ENCODE measurements at regions not wholly inside any gene's neighbourhood (a gene's known extent, or its start where the extent isn't known, plus 50 kb on each side); places are given as distances from the start of the nearest gene placed in this dataset.

DNA sequence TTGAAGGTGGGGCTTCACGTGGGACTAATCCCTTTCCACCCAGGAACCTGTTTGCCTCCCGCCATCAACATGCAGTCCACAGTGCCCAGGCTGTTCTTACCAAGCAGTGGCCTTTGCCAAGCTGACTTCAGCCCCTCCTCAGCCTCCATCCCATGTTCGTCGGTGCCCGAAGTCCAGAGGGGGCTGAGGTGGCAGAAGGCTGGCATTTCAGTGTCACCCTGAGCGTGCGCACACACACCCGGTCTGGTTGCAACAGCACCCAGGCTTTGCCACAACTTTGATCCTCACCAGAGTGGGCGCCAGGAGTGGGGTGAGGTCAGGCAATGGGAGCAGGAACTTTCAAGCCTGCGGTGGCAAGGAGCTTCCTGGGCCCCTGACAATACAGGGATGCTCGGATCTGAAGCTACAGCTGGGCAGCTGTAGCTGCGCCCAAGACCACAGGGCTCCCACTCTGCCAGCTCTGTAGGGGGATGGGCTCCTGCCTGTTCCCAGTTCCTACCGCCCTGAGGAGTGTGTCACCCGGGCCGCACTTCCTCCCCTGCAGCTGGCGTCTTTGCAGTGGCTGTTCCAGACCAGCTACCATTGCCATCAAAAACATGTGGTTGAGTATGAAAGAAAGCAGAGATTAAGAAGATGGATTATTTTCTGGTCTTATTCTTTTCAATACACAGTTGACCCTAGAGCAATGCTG, 428.0 kb downstream of the EPHA5 start:
- Histone ChIP-seq H3K18ac (ENCODE audit: low read depth, low read length) (no peak overlapping the region), H3K9ac (ENCODE audit: low read depth, low read length) (no peak overlapping the region), H3K27me3 (ENCODE audit: control insufficient read depth, insufficient read depth, low read length) (no peaks in the 10 kb centered on the region), H3K27ac (ENCODE audit: insufficient read depth, low read length) (no peak overlapping the region), H4K5ac (ENCODE audit: low read depth, low read length) (no peak overlapping the region), H2BK5ac (ENCODE audit: low read depth, low read length, poor library complexity, severe bottlenecking) (no peak overlapping the region), H3K4me2 (ENCODE audit: low read depth, low read length) (no peak overlapping the region), H3K4ac (ENCODE audit: low read depth, low read length) (no peak overlapping the region), H2BK20ac (ENCODE audit: low read depth, low read length) (no peak overlapping the region), H2BK15ac (ENCODE audit: low read depth, low read length) (no peak overlapping the region), H3K56ac (ENCODE audit: extremely low read depth, insufficient read depth, low read length) (no peak overlapping the region), H3K4me1 (ENCODE audit: control insufficient read depth, insufficient read depth, low read length) (no peaks in the 10 kb centered on the region), H3K9me3 (ENCODE audit: control insufficient read depth, insufficient read depth, low read length) (peaks cover 11% of the 10 kb centered on the region), H3K9me1 (ENCODE audit: insufficient read depth, low read length) (no peaks in the 10 kb centered on the region), H3K4me3 (ENCODE audit: insufficient read depth, low read depth, low read length) (no peak overlapping the region), H2BK120ac (ENCODE audit: low read depth, low read length) (no peak overlapping the region), H4K20me1 (ENCODE audit: insufficient read depth, low read length) (no peaks in the 10 kb centered on the region), H3K14ac (replicated peaks; ENCODE audit: low read depth, low read length) (no peak overlapping the region), H2AFZ (replicated peaks; ENCODE audit: low read length, poor library complexity) (no peak overlapping the region), H4K91ac (ENCODE audit: insufficient read depth, low read depth, low read length) (no peak overlapping the region), H4K8ac (ENCODE audit: low read depth in 2 of 2, low read length in 2 of 2) (no peak overlapping the region), H3K36me3 (ENCODE audit: control insufficient read depth, insufficient read depth, low read length) (no peaks in the 10 kb centered on the region), H2AK5ac (ENCODE audit: low read depth, low read length) (no peak overlapping the region), H2AK9ac (replicated peaks; ENCODE audit: low read depth, low read length, poor library complexity) (no peak overlapping the region), H3K79me1 (ENCODE audit: low read depth in 1 of 2, low read length in 2 of 2) (no peaks in the 10 kb centered on the region), H3K23ac (ENCODE audit: low read depth, low read length) (no peak overlapping the region)
- ATAC-seq (ENCODE audit: low read depth) = no peak
- in situ Hi-C loops (cut with MboI; ENCODE audit: low sequenced_read_pairs) (no loop called here), dilution Hi-C loops (cut with HindIII; ENCODE audit: low sequenced_read_pairs, unreplicated experiment) (no loop called here), intact Hi-C loops (cut with micrococcal nuclease) (no loop called here)
- BruUV-seq (replicated peaks) = no TSS peak
- CTCF ChIA-PET = no interaction called here
- DNase-seq = no peak
- TF ChIP-seq CEBPB (IDR thresholded peaks at IDR 0.05; ENCODE audit: low read depth, low read length) = no peak
- TF ChIP-seq SMC3 (IDR thresholded peaks at IDR 0.05; ENCODE audit: low read depth, low read length) = no peak
- no peak for TF ChIP-seq RCOR1 (IDR thresholded peaks at IDR 0.05; ENCODE audit: insufficient replicate concordance, low read length)
- TF ChIP-seq CHD1 (IDR thresholded peaks at IDR 0.05; ENCODE audit: low read depth, low read length) = no peak
- TF ChIP-seq BHLHE40 (IDR thresholded peaks at IDR 0.05; ENCODE audit: low read depth, low read length) = no peak
- TF ChIP-seq, protein P1, sequence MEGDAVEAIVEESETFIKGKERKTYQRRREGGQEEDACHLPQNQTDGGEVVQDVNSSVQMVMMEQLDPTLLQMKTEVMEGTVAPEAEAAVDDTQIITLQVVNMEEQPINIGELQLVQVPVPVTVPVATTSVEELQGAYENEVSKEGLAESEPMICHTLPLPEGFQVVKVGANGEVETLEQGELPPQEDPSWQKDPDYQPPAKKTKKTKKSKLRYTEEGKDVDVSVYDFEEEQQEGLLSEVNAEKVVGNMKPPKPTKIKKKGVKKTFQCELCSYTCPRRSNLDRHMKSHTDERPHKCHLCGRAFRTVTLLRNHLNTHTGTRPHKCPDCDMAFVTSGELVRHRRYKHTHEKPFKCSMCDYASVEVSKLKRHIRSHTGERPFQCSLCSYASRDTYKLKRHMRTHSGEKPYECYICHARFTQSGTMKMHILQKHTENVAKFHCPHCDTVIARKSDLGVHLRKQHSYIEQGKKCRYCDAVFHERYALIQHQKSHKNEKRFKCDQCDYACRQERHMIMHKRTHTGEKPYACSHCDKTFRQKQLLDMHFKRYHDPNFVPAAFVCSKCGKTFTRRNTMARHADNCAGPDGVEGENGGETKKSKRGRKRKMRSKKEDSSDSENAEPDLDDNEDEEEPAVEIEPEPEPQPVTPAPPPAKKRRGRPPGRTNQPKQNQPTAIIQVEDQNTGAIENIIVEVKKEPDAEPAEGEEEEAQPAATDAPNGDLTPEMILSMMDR (conservative IDR thresholded peaks at IDR 0.05; ENCODE audit: low read depth, low read length) = no peak
- no peak for TF ChIP-seq MAFK (IDR thresholded peaks at IDR 0.05; ENCODE audit: low read depth, low read length)
- TF ChIP-seq USF2 (IDR thresholded peaks at IDR 0.05; ENCODE audit: low read depth, low read length) = no peak
- no peak for TF ChIP-seq NFE2L2 (IDR thresholded peaks at IDR 0.05; ENCODE audit: low read depth, low read length)
- no peak for TF ChIP-seq POLR2A (IDR thresholded peaks at IDR 0.05; ENCODE audit: low read depth, low read length)
- no peak for TF ChIP-seq FOS (IDR thresholded peaks at IDR 0.05; ENCODE audit: low read depth, low read length)
- TF ChIP-seq MAZ (IDR thresholded peaks at IDR 0.05; ENCODE audit: borderline replicate concordance, low read depth, low read length) = no peak
- TF ChIP-seq RFX5 (IDR thresholded peaks at IDR 0.05; ENCODE audit: low read depth, low read length) = no peak
- TF ChIP-seq, protein P2, sequence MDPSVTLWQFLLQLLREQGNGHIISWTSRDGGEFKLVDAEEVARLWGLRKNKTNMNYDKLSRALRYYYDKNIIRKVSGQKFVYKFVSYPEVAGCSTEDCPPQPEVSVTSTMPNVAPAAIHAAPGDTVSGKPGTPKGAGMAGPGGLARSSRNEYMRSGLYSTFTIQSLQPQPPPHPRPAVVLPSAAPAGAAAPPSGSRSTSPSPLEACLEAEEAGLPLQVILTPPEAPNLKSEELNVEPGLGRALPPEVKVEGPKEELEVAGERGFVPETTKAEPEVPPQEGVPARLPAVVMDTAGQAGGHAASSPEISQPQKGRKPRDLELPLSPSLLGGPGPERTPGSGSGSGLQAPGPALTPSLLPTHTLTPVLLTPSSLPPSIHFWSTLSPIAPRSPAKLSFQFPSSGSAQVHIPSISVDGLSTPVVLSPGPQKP (IDR thresholded peaks at IDR 0.05; ENCODE audit: borderline replicate concordance, low read depth, low read length) = no peak
- no peak for TF ChIP-seq RAD21 (IDR thresholded peaks at IDR 0.05; ENCODE audit: low read length)
- 100% methylated on average over 1 of the region's 16 CpGs; no CpG with 5 or more reads in 1 of the 2 experiments for WGBS, 2 experiments (ENCODE audit: extremely low coverage in 2 of 2, insufficient read length in 1 of 2)
- POLR2A ChIA-PET (ENCODE audit: unreplicated experiment) = no interaction called here

Measured in IMR-90 (cell line).